DMS 273 (cell line): ENCODE measurements at regions not wholly inside any gene's neighbourhood (a gene's known extent, or its start where the extent isn't known, plus 50 kb on each side); places are given as distances from the start of the nearest gene placed in this dataset.
"Not testable (repeated sequence)": the region's sequence is repeated elsewhere in the genome, so short reads cannot be mapped to it uniquely, and the experiment has no call there.

ENCODE experiments used
- DNase-seq: peaks from one replicate; lab custom pipeline; 2025; ENCODE audit not compliant: unreplicated experiment; lab: John Stamatoyannopoulos, UW

GRCh38 chr1:74818241-74818640, 85.3 kb downstream of the TYW3 start:
- DNase-seq: no peak

GRCh38 chr1:74818661-74819456, 85.9 kb downstream of the TYW3 start:
- DNase-seq: no peak

GRCh38 chr1:74822851-74823401, 90.0 kb downstream of the TYW3 start:
- DNase-seq: no peak

- DNase-seq: no peak
These were observed 91.7 kb downstream of the TYW3 start for GRCh38 chr1:74824497-74825107.

GRCh38 chr1:74830766-74831165, 97.8 kb downstream of the TYW3 start:
- DNase-seq: no peak

GRCh38 chr1:74834261-74834660, 101.3 kb downstream of the TYW3 start:
- no peak for DNase-seq

GRCh38 chr1:74835051-74835450, 102.1 kb downstream of the TYW3 start:
- peak; percentile 75 for DNase-seq

- no peak for DNase-seq
These were observed 109.8 kb downstream of the TYW3 start for GRCh38 chr1:74842726-74843125.

GRCh38 chr1:74847715-74848114, 114.8 kb downstream of the TYW3 start:
- DNase-seq: no peak

GRCh38 chr1:74853756-74854155, 120.8 kb downstream of the TYW3 start:
- DNase-seq: no peak

GRCh38 chr1:74856174-74856573, 123.2 kb downstream of the TYW3 start:
- no peak for DNase-seq

- no peak for DNase-seq
These were observed 124.7 kb downstream of the TYW3 start for GRCh38 chr1:74857676-74858075.

GRCh38 chr1:74858136-74858535, 125.2 kb downstream of the TYW3 start:
- no peak for DNase-seq

- no peak for DNase-seq
These were observed 128.9 kb downstream of the TYW3 start for GRCh38 chr1:74861867-74862266.

- DNase-seq: no peak
These were observed 136.8 kb downstream of the TYW3 start for GRCh38 chr1:74869702-74870101.

GRCh38 chr1:74877366-74877765, 144.4 kb downstream of the TYW3 start:
- not testable (repeated sequence) for DNase-seq

GRCh38 chr1:74895411-74895810, 162.5 kb downstream of the TYW3 start:
- DNase-seq: no peak

GRCh38 chr1:74908131-74908530, 175.2 kb downstream of the TYW3 start:
- no peak for DNase-seq

GRCh38 chr1:74908797-74909196, 175.8 kb downstream of the TYW3 start:
- DNase-seq: no peak

- no peak for DNase-seq
These were observed 181.0 kb downstream of the TYW3 start for GRCh38 chr1:74913978-74914377.

GRCh38 chr1:74933500-74933899, 200.5 kb downstream of the TYW3 start:
- no peak for DNase-seq

GRCh38 chr1:74935446-74935845, 198.7 kb upstream of the LHX8 start:
- no peak for DNase-seq
